Loucy (cell line): ENCODE measurements at regions not wholly inside any gene's neighbourhood (a gene's known extent, or its start where the extent isn't known, plus 50 kb on each side); places are given as distances from the start of the nearest gene placed in this dataset.
"Not testable (repeated sequence)": the region's sequence is repeated elsewhere in the genome, so short reads cannot be mapped to it uniquely, and the experiment has no call there.

Source experiments
- H2AFZ ChIP-seq: fragments of 200-600 bp; sonication (generic); 2 replicates; pipeline ENCODE4 v1.6.0; 2016; ENCODE audit warnings: antibody characterized with exemption, mild to moderate bottlenecking, low read length, moderate library complexity
- H3F3A ChIP-seq: fragments of 200-600 bp; 2 replicates; pipeline ENCODE4 v1.6.0; 2016; ENCODE audit warnings: antibody characterized with exemption, low read depth, mild to moderate bottlenecking
- H3K27me3 ChIP-seq: fragments of 200-600 bp; sonication (generic); 2 replicates; pipeline ENCODE4 v1.6.1; 2014; ENCODE audit warnings: low read length, mild to moderate bottlenecking; ENCODE audit not compliant: insufficient read depth, poor library complexity, severe bottlenecking
- H3K36me3 ChIP-seq: fragments of 200-600 bp; sonication (generic); 2 replicates; pipeline ENCODE4 v1.6.1; 2016; ENCODE audit warnings: low read length; ENCODE audit not compliant: insufficient read depth
- H3K4me1 ChIP-seq: fragments of 200-600 bp; sonication (generic); 2 replicates; pipeline ENCODE4 v1.5.1; 2014; ENCODE audit warnings: low read length, mild to moderate bottlenecking; ENCODE audit not compliant: insufficient read depth, poor library complexity, severe bottlenecking
- H3K4me2 ChIP-seq: fragments of 200-600 bp; sonication (generic); 2 replicates; pipeline ENCODE4 v1.6.0; 2014; ENCODE audit warnings: antibody characterized with exemption, low read length, low read depth, mild to moderate bottlenecking; ENCODE audit not compliant: poor library complexity, severe bottlenecking
- H3K4me3 ChIP-seq: fragments of 200-600 bp; sonication (generic); 2 replicates; pipeline ENCODE4 v1.5.1; 2014; ENCODE audit warnings: low read length, mild to moderate bottlenecking, mixed read lengths; ENCODE audit not compliant: poor library complexity, severe bottlenecking
- H3K79me2 ChIP-seq: fragments of 200-600 bp; sonication (generic); 2 replicates; pipeline ENCODE4 v1.6.1; 2014; ENCODE audit warnings: low read length; ENCODE audit not compliant: insufficient read depth
- H3K9ac ChIP-seq: fragments of 200-600 bp; sonication (generic); 2 replicates; pipeline ENCODE4 v1.6.0; 2014; ENCODE audit warnings: mild to moderate bottlenecking, low read depth, low read length, moderate library complexity; ENCODE audit not compliant: poor library complexity, severe bottlenecking
- H3K9me2 ChIP-seq: fragments of 200-600 bp; sonication (generic); replicated peaks from 2 replicates; pipeline ENCODE4 v1.6.1; 2016; ENCODE audit warnings: low read depth, low read length, mixed read lengths
- H3K9me3 ChIP-seq: fragments of 200-600 bp; sonication (generic); 2 replicates; pipeline ENCODE4 v1.6.1; 2014; ENCODE audit warnings: mild to moderate bottlenecking, antibody characterized with exemption, low read length, low read depth; ENCODE audit not compliant: insufficient read depth
- H4K20me1 ChIP-seq: fragments of 200-600 bp; sonication (generic); 2 replicates; pipeline ENCODE4 v1.6.0; 2014; ENCODE audit warnings: antibody characterized with exemption, low read length, mild to moderate bottlenecking; ENCODE audit not compliant: insufficient read depth, poor library complexity, severe bottlenecking
- CTCF ChIP-seq: fragments of 200-600 bp; sonication (generic); conservative IDR thresholded peaks from 2 replicates; pipeline ENCODE4 v1.5.1; 2014; ENCODE audit warnings: mild to moderate bottlenecking, antibody characterized with exemption, low read length
- EZH2phosphoT487 ChIP-seq: fragments of 200-600 bp; IDR thresholded peaks from 2 replicates; pipeline ENCODE4 v1.6.1; 2018; ENCODE audit warnings: antibody characterized with exemption, mild to moderate bottlenecking, moderate library complexity, borderline replicate concordance

- no peaks in the 10 kb centered on the region for H3K79me2 ChIP-seq
- no peak overlapping the region for H3K4me3 ChIP-seq
- no peak overlapping the region for H3K9ac ChIP-seq
- no peak overlapping the region for H2AFZ ChIP-seq
- H3K36me3 ChIP-seq = no peaks in the 10 kb centered on the region
- no peaks in the 10 kb centered on the region for H4K20me1 ChIP-seq
- H3K4me2 ChIP-seq = no peak overlapping the region
- TF ChIP-seq CTCF (no peak), EZH2phosphoT487 (no peak)
- H3K9me3 ChIP-seq = no peaks in the 10 kb centered on the region
- H3K9me2 ChIP-seq = no peaks in the 10 kb centered on the region
- H3K4me1 ChIP-seq = no peaks in the 10 kb centered on the region
- no peaks in the 10 kb centered on the region for H3K27me3 ChIP-seq
- H3F3A ChIP-seq = no peaks in the 10 kb centered on the region
Observed at GRCh38 chr17:53217311-53217710, 605.4 kb upstream of the KIF2B start.

- H4K20me1 ChIP-seq, H3K27me3 ChIP-seq, H3K4me1 ChIP-seq: not testable (repeated sequence)
Observed at GRCh38 chr17:53208935-53209334, 613.8 kb upstream of the KIF2B start.

GRCh38 chr17:53193044-53193443, 629.7 kb upstream of the KIF2B start:
- Histone ChIP-seq H3K4me1 (no peaks in the 10 kb centered on the region), H4K20me1 (no peaks in the 10 kb centered on the region), H3F3A (no peaks in the 10 kb centered on the region), H3K9me2 (no peaks in the 10 kb centered on the region), H3K9ac (no peak overlapping the region), H3K36me3 (no peaks in the 10 kb centered on the region), H3K79me2 (no peaks in the 10 kb centered on the region), H3K9me3 (no peaks in the 10 kb centered on the region), H3K4me2 (no peak overlapping the region), H3K4me3 (no peak overlapping the region), H3K27me3 (no peaks in the 10 kb centered on the region), H2AFZ (no peak overlapping the region)
- TF ChIP-seq EZH2phosphoT487 (no peak), CTCF (no peak)

More at GRCh38 chr17:53208935-53209334, 613.8 kb upstream of the KIF2B start:
- H3K9ac ChIP-seq, H3K4me3 ChIP-seq, H2AFZ ChIP-seq, H3K79me2 ChIP-seq, H3K9me3 ChIP-seq, H3K36me3 ChIP-seq, H3K9me2 ChIP-seq, H3F3A ChIP-seq, H3K4me2 ChIP-seq: not testable (repeated sequence)

GRCh38 chr17:53191878-53192277, 630.8 kb upstream of the KIF2B start:
- Histone ChIP-seq H2AFZ (no peak overlapping the region), H3K4me1 (no peaks in the 10 kb centered on the region), H3K9me2 (no peaks in the 10 kb centered on the region), H4K20me1 (no peaks in the 10 kb centered on the region), H3K36me3 (no peaks in the 10 kb centered on the region), H3K9me3 (no peaks in the 10 kb centered on the region), H3K4me2 (no peak overlapping the region), H3F3A (no peaks in the 10 kb centered on the region), H3K27me3 (no peaks in the 10 kb centered on the region), H3K9ac (no peak overlapping the region), H3K4me3 (no peak overlapping the region), H3K79me2 (no peaks in the 10 kb centered on the region)
- TF ChIP-seq EZH2phosphoT487 (no peak), CTCF (peak; percentile 30)
